GM18519 (cell line): ENCODE measurements at regions not wholly inside any gene's neighbourhood (a gene's known extent, or its start where the extent isn't known, plus 50 kb on each side); places are given as distances from the start of the nearest gene placed in this dataset.
A peak's percentile ranks its signal among the peaks of the same experiment; 100 is the strongest.
"Not testable (repeated sequence)": the region's sequence is repeated elsewhere in the genome, so short reads cannot be mapped to it uniquely, and the experiment has no call there.

Source experiments
- ATAC-seq: cut with Tn5 transposase; IDR thresholded peaks from one replicate; pipeline ENCODE4 v1.9.1; 2021; ENCODE audit warnings: mild to moderate bottlenecking, moderate library complexity; ENCODE audit not compliant: unreplicated experiment, low FRiP score

GRCh38 chr10:118436742-118437141 is 94.6 kb upstream of the FAM204A start:
- ATAC-seq = no peak

GRCh38 chr10:118430190-118430589 is 88.1 kb upstream of the FAM204A start:
- ATAC-seq = no peak

- peak; percentile 88 for ATAC-seq
These were observed 81.8 kb upstream of the FAM204A start for GRCh38 chr10:118423800-118424442.

GRCh38 chr10:118422241-118422640 is 80.1 kb upstream of the FAM204A start:
- ATAC-seq = no peak

GRCh38 chr10:118420049-118420448 is 77.9 kb upstream of the FAM204A start:
- not testable (repeated sequence) for ATAC-seq

- no peak for ATAC-seq
These were observed 70.8 kb upstream of the FAM204A start for GRCh38 chr10:118412932-118413331.

- no peak for ATAC-seq
These were observed 70.1 kb upstream of the FAM204A start for GRCh38 chr10:118412132-118412760.

GRCh38 chr10:118409295-118409694 is 67.2 kb upstream of the FAM204A start:
- ATAC-seq = no peak

- no peak for ATAC-seq
These were observed 66.1 kb upstream of the FAM204A start for GRCh38 chr10:118408181-118408580.

- ATAC-seq = no peak
These were observed 65.7 kb upstream of the FAM204A start for GRCh38 chr10:118407777-118408176.

GRCh38 chr10:118407026-118407425 is 64.9 kb upstream of the FAM204A start:
- ATAC-seq = no peak

GRCh38 chr10:118405928-118406327 is 63.8 kb upstream of the FAM204A start:
- no peak for ATAC-seq

- ATAC-seq = no peak
These were observed 61.8 kb upstream of the FAM204A start for GRCh38 chr10:118403967-118404366.

GRCh38 chr10:118401708-118402193 is 59.6 kb upstream of the FAM204A start:
- no peak for ATAC-seq

- ATAC-seq = no peak
These were observed 55.3 kb upstream of the FAM204A start for GRCh38 chr10:118397391-118397790.

- ATAC-seq = no peak
These were observed 53.8 kb upstream of the FAM204A start for GRCh38 chr10:118395947-118396346.

- ATAC-seq = no peak
These were observed 52.4 kb upstream of the FAM204A start for GRCh38 chr10:118394301-118395200.

GRCh38 chr10:118392761-118393160 is 50.6 kb upstream of the FAM204A start:
- no peak for ATAC-seq
